MM.1S (cell line): ENCODE measurements at regions not wholly inside any gene's neighbourhood (a gene's known extent, or its start where the extent isn't known, plus 50 kb on each side); places are given as distances from the start of the nearest gene placed in this dataset.

Experiments used
- DNase-seq: peaks from one replicate; pipeline ENCODE4 v3.0.0-alpha.2; 2015
- H2AFZ ChIP-seq: fragments of 300-600 bp; sonication (generic); 2 replicates; pipeline ENCODE4 v1.6.0; 2016; ENCODE audit warnings: antibody characterized with exemption, low read length
- H3F3A ChIP-seq: fragments of 300-600 bp; sonication (generic); 2 replicates; pipeline ENCODE4 v1.6.1; 2016; ENCODE audit warnings: mild to moderate bottlenecking, antibody characterized with exemption, low read length, moderate library complexity, mixed read lengths; ENCODE audit not compliant: insufficient read depth
- H3K27ac ChIP-seq: fragments of 300-600 bp; sonication (generic); 2 replicates; pipeline ENCODE4 v1.5.1; 2016; ENCODE audit warnings: mild to moderate bottlenecking, low read length
- H3K27me3 ChIP-seq: fragments of 300-600 bp; sonication (generic); replicated peaks from 2 replicates; pipeline ENCODE4 v1.6.0; 2016; ENCODE audit warnings: low read length; ENCODE audit not compliant: insufficient read depth
- H3K36me3 ChIP-seq: fragments of 300-600 bp; sonication (generic); replicated peaks from 2 replicates; pipeline ENCODE4 v1.6.1; 2016; ENCODE audit warnings: mild to moderate bottlenecking, low read length, mixed read lengths; ENCODE audit not compliant: insufficient read depth
- H3K4me1 ChIP-seq: fragments of 300-600 bp; sonication (generic); 2 replicates; pipeline ENCODE4 v1.6.1; 2016; ENCODE audit warnings: low read length, mixed read lengths
- H3K4me2 ChIP-seq: fragments of 300-600 bp; sonication (generic); 2 replicates; pipeline ENCODE4 v1.6.0; 2016; ENCODE audit warnings: low read depth, low read length
- H3K4me3 ChIP-seq: fragments of 300-600 bp; sonication (generic); 2 replicates; pipeline ENCODE4 v1.5.1; 2016; ENCODE audit warnings: low read length, mixed read lengths
- H3K79me2 ChIP-seq: fragments of 300-600 bp; sonication (generic); 2 replicates; pipeline ENCODE4 v1.6.1; 2016; ENCODE audit warnings: mixed run types, low read length, mixed read lengths
- H3K9ac ChIP-seq: fragments of 300-600 bp; sonication (generic); 2 replicates; pipeline ENCODE4 v1.6.1; 2016; ENCODE audit warnings: low read length, mixed read lengths
- H3K9me2 ChIP-seq: fragments of 300-600 bp; sonication (generic); replicated peaks from 2 replicates; pipeline ENCODE4 v1.6.1; 2016; ENCODE audit warnings: mild to moderate bottlenecking, low read length, mixed read lengths; ENCODE audit not compliant: insufficient read depth
- H3K9me3 ChIP-seq: fragments of 300-600 bp; sonication (generic); replicated peaks from 2 replicates; pipeline ENCODE4 v1.6.1; 2016; ENCODE audit warnings: mild to moderate bottlenecking, low read length, mixed read lengths; ENCODE audit not compliant: insufficient read depth
- H4K20me1 ChIP-seq: fragments of 300-600 bp; sonication (generic); 2 replicates; pipeline ENCODE4 v1.6.1; 2016; ENCODE audit warnings: mild to moderate bottlenecking, low read length, moderate library complexity, mixed read lengths; ENCODE audit not compliant: insufficient read depth
- EZH2 ChIP-seq: fragments of 300-600 bp; sonication (generic); optimal IDR thresholded peaks from 2 replicates; pipeline ENCODE3; 2017; ENCODE audit warnings: low read depth, mild to moderate bottlenecking, antibody characterized with exemption, low read length, mixed read lengths
- EZH2phosphoT487 ChIP-seq: fragments of 300-600 bp; sonication (generic); IDR thresholded peaks from 2 replicates; pipeline ENCODE4 v1.6.1; 2018; ENCODE audit warnings: antibody characterized with exemption, low read length
- TF ChIP-seq, protein P1 (sequence below): fragments of 300-600 bp; sonication (generic); IDR thresholded peaks from 2 replicates; pipeline ENCODE4 v1.5.1; 2016; ENCODE audit warnings: antibody characterized with exemption, low read length, mixed read lengths

DNA sequence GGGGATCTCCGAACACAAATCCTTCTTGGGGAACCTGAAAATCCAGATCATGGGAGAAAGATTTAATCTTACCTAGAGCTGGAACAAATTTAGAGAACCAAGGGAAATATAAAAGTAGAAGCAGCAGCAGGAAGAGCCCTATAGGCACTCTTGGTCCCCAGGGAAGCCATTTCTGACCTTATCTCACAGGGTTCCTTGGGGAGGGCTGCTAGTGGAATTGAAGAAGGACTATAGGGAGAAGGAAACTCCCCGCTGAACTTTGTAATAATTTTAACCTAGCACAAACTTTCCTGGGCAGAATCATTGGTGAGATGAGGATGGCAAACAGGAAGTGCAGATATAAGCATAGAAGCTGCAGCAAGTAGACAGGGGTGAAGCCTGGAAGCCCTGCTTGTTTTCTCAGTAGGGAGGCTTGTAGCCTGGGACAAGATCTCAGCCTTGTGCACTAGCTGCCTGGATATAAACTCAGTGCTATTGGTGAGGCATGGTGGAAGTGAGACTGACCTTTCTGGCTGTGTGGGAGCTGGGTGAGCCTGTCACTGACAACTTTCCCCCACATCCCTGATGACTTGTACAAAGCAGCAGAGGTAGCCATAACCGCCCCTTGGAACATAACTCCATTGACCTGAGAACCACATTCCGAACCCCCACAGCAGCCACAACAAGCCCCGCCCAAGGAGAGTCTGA, 343.0 kb upstream of the TGFBR2 start:
- Histone ChIP-seq H3K27me3 (no peaks in the 10 kb centered on the region), H3F3A (no peaks in the 10 kb centered on the region), H3K9ac (no peak overlapping the region), H3K4me3 (no peak overlapping the region), H3K9me3 (no peaks in the 10 kb centered on the region; the same call in 1 of the 2 replicates), H4K20me1 (no peaks in the 10 kb centered on the region), H3K4me2 (no peak overlapping the region), H3K36me3 (no peaks in the 10 kb centered on the region), H2AFZ (no peak overlapping the region), H3K9me2 (no peaks in the 10 kb centered on the region), H3K27ac (no peak overlapping the region), H3K4me1 (no peaks in the 10 kb centered on the region), H3K79me2 (no peaks in the 10 kb centered on the region)
- DNase-seq, result no peak
- TF ChIP-seq EZH2 (no peak), EZH2phosphoT487 (no peak)
- TF ChIP-seq, protein P1, sequence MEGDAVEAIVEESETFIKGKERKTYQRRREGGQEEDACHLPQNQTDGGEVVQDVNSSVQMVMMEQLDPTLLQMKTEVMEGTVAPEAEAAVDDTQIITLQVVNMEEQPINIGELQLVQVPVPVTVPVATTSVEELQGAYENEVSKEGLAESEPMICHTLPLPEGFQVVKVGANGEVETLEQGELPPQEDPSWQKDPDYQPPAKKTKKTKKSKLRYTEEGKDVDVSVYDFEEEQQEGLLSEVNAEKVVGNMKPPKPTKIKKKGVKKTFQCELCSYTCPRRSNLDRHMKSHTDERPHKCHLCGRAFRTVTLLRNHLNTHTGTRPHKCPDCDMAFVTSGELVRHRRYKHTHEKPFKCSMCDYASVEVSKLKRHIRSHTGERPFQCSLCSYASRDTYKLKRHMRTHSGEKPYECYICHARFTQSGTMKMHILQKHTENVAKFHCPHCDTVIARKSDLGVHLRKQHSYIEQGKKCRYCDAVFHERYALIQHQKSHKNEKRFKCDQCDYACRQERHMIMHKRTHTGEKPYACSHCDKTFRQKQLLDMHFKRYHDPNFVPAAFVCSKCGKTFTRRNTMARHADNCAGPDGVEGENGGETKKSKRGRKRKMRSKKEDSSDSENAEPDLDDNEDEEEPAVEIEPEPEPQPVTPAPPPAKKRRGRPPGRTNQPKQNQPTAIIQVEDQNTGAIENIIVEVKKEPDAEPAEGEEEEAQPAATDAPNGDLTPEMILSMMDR, result no peak

DNA sequence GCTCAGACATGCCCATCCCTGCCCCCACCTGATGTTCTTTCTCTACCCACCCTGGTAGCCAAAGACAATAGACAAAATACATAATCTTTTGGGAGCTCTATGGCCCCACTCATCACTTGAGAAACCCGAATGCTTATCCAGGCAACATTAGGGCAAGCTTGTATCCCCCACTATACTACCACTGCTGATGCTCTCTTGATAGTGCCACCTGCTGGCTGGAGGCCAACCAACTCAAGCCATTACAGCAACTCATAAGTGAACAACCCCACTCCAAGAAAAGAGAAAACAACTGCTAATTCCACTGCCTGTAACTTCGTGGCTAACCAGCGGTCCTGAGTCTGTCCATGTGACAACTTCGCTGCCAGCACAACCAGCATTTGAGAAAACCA, 342.5 kb upstream of the TGFBR2 start:
- H3K4me1 ChIP-seq, result no peaks in the 10 kb centered on the region
- H2AFZ ChIP-seq, result no peak overlapping the region
- no peaks in the 10 kb centered on the region for H3K79me2 ChIP-seq
- H3K9me3 ChIP-seq, result no peaks in the 10 kb centered on the region; the same call in 1 of the 2 replicates
- no peak overlapping the region for H3K4me3 ChIP-seq
- no peaks in the 10 kb centered on the region for H3K9me2 ChIP-seq
- no peak overlapping the region for H3K27ac ChIP-seq
- no peaks in the 10 kb centered on the region for H4K20me1 ChIP-seq
- H3K27me3 ChIP-seq, result no peaks in the 10 kb centered on the region
- no peak for TF ChIP-seq EZH2phosphoT487
- TF ChIP-seq, protein P1, result no peak
- TF ChIP-seq EZH2, result no peak
- H3F3A ChIP-seq, result no peaks in the 10 kb centered on the region
- H3K4me2 ChIP-seq, result no peak overlapping the region
- no peaks in the 10 kb centered on the region for H3K36me3 ChIP-seq
- DNase-seq, result no peak
- no peak overlapping the region for H3K9ac ChIP-seq

DNA sequence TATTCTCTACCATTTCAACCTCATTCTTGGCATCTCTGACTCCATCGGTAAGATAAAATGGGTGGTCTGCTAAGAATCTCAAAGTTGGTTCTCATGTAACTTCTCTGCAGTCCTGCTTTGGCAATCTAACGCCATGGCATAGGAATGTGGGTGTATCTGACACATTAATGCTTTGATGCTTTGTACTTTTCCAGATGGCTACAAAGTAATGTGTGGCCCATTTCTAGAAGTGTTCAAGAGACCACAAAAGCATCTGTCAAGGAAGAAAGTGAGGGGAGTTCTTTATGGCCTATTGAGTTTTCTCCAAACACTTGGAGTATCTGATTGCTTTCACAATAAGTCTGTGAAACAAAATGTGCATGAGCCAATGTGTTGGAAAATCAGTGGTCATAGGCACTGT, 339.9 kb upstream of the TGFBR2 start:
- DNase-seq, result no peak

More for the DNA sequence above, 339.9 kb upstream of the TGFBR2 start:
- H3K36me3 ChIP-seq, result no peaks in the 10 kb centered on the region
- no peak overlapping the region for H3K27ac ChIP-seq
- no peaks in the 10 kb centered on the region for H3F3A ChIP-seq
- H2AFZ ChIP-seq, result no peak overlapping the region
- no peak overlapping the region for H3K9ac ChIP-seq
- no peaks in the 10 kb centered on the region for H3K9me2 ChIP-seq
- H3K4me3 ChIP-seq, result no peak overlapping the region
- H3K4me1 ChIP-seq, result no peaks in the 10 kb centered on the region
- no peaks in the 10 kb centered on the region for H4K20me1 ChIP-seq
- H3K27me3 ChIP-seq, result no peaks in the 10 kb centered on the region
- TF ChIP-seq EZH2, result no peak
- TF ChIP-seq, protein P1, result no peak
- TF ChIP-seq EZH2phosphoT487, result no peak
- H3K79me2 ChIP-seq, result no peaks in the 10 kb centered on the region
- no peak overlapping the region for H3K4me2 ChIP-seq
- H3K9me3 ChIP-seq, result no peaks in the 10 kb centered on the region; the same call in 1 of the 2 replicates
